NCI-H146 treated with DMSO at 0.1 percent for 48 hours (cell line): ENCODE measurements at regions not wholly inside any gene's neighbourhood (a gene's known extent, or its start where the extent isn't known, plus 50 kb on each side); places are given as distances from the start of the nearest gene placed in this dataset.
A peak's percentile ranks its signal among the peaks of the same experiment; 100 is the strongest.

Experiments used
- DNase-seq: peaks from one replicate; lab custom pipeline; 2025; ENCODE audit not compliant: unreplicated experiment; lab: John Stamatoyannopoulos, UW

DNA sequence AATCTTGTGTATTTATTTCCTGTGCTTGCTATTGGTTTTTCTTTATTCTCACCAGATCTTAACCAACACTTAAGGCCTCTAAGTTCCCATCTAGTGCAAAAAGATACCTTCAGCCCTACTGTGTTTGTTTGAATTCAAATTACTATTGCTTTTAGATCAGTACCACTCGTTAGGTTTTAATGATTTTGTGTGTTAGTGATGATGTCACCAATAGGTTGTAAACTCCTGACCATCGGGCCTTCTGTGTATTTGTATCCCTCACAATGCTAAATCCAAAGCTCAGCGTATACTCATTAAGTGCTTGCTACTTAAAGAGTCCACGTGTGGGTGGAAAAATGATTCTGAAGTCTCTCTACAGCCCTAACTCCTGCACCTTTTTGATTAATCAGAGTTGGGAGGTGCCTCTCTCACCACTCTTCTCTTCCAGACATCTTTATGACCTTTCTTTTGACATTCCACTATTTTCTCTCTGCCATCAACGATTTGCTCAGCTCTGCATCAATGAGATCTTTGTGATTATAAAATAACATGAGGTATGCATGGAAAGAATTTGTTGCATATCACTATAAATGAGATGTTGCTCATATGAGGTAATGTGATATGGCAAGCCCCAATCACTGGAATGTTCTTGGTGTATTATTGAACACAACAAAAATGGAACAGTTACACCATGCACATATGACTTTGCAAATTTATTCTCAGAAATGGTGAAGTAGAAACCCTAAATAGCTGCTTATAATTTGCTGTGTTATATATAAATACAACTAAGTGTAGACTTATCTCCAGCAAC is 55.1 kb upstream of the LAMA2 start:
- DNase-seq, result no peak

DNA sequence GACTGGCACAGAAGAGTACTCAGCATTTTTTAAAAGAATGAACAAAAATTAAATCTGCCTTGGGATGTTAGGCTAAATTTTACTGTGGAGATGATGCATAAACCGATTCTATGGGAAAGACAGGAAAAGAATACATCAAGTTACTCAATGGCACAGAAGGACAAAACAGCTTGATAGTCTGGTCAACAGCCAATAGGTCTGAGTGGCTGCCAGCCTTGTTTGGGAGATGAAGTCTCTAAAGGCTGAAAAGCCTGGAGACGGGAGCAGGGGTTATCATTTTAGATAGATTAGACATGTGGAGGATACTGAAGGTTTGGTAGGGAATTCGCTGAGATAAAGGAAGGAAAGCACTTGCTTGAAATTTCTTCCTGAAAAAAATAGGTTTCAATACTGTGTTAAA is 56.3 kb upstream of the LAMA2 start:
- DNase-seq, result no peak

- DNase-seq, result no peak
Observed at GRCh38 chr6:128822271-128822670, 60.7 kb upstream of the LAMA2 start.

DNA sequence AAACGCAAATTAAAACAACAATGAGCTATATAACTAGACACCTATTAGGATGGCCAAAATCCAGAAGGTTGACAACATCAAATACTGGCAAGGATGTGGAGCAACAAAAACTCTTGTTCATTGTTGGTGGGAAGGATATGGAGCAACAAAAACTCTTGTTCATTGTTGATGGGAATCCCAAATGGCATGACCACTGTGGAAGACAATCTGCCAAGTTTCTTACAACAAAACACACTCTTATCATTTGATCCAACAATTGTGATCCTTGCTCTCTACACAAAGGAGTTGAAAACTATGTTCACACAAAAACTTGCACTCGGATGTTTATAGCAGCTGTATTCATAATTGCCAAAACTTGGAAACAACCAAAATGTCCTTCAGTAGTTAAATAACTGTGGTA is 61.8 kb upstream of the LAMA2 start:
- no peak for DNase-seq

DNA sequence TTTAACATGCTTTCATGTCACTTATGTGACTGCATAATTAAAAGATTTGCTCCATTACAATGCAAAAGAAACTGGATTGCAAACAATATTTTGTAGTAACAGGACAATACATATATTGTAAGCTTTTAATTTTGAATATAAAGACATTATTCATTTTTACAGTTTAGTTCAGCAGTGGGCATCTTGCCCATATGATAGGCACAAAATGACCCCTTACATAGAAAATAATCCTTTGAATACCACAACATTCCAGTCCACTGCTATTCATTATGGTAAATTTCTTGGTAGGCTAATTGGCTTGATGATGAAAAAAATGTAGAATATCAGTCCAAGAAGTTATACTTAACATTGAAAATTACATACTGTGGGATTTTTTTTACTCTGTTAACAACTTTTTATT is 74.1 kb upstream of the LAMA2 start:
- DNase-seq, result no peak

DNA sequence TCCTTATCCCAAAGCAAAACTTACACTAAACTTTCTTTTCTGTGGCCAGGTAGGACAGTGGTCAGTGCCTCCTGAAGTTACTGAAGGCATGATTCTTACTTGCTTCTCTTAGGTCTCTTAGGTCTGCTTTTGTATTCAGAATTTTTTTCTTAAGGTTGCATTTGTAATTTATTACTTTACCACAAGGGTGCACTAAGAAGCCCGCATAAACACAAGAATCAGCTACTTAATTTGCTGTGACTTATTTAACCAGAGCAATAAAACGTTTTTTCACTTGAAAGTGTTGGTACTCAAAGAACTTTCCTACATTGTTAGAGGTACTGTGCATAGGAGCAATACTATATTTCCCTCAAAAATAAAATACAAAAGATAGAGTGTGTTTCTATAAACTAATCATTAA is 75.4 kb upstream of the LAMA2 start:
- DNase-seq, result peak; percentile 29

DNA sequence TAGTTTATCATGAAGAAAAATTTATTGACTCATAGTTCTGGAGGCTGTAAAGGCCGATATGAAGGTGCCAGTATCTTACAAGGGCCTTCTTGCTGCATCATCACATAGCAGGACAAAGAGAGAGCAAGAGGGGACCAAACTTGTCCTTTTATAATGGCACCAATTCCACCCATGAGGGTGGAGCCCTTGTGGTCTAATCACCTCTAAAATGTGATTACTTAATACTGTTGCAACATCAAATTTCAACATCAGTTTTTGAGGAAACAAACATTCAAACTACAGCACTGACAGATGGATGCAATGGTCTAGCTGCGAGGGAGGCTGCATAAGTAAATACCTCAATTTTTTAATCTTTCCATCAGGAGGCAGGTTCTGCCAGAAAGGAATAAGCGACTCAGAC is 76.7 kb upstream of the LAMA2 start:
- no peak for DNase-seq

- no peak for DNase-seq
Observed at GRCh38 chr6:128803911-128804310, 79.0 kb upstream of the LAMA2 start.

- no peak for DNase-seq
Observed at GRCh38 chr6:128801621-128802020, 81.3 kb upstream of the LAMA2 start.

DNA sequence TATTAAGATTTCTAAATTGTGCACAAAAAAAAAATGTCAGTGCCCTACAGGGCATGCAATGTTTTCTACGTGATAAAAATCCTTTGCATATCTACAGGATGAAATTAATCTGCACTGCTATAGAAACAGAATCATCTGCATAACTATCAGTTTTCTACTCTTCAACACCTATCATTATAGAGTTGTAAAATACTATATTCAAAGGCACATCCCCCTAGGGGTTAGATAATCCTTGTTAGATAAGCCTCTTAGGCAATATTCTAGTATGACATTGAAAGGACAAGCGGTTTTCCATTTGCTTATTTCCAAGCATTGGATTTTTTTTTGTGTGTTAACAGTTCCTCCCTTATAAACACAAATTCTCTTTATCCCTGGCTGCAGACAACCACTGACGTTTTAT is 98.7 kb upstream of the LAMA2 start:
- peak; percentile 33 for DNase-seq

- DNase-seq, result no peak
Observed at GRCh38 chr6:128768187-128768586, 114.8 kb upstream of the LAMA2 start.

DNA sequence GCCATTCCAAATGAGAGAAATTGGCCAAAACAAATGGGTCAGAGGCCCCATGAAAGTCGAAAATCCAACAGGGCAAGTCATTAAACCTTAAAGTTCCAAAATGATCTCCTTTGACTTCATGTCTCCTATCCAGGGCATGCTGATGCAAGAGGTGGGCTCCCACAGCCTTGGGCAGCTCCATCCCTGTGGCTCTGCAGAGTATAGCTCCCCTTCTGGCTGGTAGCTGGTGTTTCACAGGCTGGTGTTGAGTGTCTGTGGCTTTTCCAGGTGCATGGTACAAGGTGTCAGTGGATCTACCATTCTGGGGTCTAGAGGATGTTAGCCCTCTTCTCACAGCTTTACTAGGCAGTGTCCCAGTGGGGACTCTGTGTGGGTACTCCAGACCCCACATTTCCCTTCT is 115.2 kb upstream of the LAMA2 start:
- DNase-seq, result no peak

GRCh38 chr6:128767150-128767549 is 115.8 kb upstream of the LAMA2 start:
- no peak for DNase-seq

DNA sequence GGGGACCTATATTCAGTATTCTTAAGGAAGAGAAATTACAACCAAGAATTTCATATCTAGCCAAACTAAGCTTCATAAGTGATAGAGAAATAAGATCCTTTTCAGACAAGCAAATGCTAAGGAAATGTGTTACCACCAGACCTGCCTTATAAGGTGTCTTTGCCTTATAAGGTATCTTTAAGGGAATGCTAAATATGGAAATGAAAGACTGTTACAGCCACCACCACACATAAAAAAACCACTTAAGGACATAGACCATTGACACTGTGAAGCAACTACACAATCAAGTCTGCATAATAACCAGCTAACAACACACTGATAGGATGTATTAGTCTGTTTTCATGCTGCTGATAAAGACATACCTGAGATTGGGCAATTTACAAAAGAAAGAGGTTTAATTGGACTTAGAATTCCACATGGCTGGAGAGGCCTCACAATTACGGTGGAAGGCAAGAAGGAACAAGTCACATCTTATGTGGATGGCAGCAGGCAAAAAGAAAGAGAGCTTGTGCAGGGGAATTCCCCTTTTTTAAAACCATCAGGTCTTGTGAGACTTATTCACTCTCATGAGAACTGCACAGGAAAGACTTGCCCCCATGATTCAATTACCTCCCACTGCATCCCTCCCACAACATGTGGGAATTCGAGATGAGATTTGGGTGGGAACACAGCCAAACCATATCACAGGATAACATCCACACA is 119.2 kb upstream of the LAMA2 start:
- no peak for DNase-seq

DNA sequence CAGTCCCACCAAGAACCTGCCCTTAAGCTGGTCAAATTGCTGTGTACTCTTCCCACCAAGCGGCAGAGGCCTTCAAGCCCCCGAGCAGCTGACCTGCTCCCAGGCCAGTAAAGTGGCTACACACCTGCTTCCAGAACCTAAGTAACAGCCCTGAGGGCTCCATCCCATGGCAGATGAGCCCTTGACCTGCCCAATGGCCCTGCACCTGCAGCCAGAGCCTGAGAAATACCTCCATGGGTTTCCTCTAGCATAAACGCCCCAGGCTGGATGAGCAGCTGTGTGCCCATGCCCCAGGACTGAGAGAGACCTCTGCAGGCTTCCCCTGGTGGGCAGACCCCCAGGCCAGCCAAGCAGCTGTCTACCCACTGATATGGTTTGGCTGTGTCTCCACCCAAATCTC is 123.0 kb upstream of the LAMA2 start:
- no peak for DNase-seq

DNA sequence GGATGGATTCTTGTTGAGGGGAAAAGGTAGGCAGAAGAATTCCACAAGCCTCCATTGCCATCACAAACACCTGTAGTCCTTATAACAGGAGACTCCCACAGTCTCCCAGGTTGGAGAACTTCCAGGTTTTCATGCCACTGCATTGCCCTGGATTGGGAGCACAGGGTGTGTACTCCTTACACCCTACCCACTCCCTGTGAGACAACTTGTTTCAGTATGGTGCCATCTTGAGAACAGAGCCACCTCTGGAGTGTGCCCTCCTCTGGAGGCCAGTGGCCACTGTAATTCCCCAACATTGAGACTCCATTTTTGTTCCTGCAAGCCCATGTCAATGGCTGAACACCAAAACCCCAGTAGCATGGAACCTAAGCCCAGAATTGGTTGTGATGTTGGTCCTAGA is 123.5 kb upstream of the LAMA2 start:
- no peak for DNase-seq

DNA sequence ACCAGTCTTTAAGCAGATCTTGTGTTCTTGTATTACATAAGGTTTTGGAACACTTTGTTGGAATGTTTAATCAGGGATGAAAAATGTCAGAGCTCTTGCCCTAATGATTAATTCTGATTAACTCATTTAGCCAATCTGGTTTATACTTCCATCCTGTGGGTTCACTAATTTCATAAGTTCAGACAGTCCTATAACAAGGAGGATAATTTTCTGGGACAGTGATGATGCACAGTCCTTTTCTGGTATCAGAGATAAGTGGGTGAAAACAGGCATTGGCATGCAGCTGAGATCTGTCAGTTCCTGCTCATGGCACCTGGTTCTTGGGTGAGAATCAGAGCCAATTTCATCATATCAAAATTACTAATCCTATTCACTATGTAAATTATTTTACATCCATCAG is 125.0 kb upstream of the LAMA2 start:
- no peak for DNase-seq

DNA sequence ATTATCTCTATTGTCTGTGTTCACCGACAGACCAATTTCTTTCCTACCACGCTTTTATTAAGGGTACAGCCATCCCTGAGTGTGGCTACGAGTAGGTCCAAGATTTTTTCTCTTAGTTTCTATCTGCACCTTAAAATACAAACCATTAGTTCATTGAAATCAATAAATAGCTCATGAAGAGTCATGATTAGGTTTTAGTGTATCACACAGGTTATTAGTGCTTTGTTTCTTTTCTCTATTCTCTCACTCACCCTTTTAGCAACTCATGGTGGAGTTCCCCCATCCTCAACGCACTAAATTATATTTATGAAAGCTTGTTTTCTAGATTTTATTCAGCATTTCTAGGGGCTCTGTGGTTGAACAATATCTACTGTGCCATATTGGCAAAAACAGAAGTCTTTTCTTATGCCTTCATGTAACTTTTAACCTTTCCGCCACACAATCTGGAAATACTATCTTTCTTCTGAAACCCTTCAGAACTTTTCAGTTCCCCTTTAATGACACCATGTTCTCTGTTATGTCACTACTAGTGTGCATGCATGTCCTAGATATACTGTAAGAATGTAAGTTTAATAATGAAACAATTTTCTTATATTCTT is 128.2 kb upstream of the LAMA2 start:
- DNase-seq, result no peak

GRCh38 chr6:128743974-128744765 is 138.8 kb upstream of the LAMA2 start:
- no peak for DNase-seq

DNA sequence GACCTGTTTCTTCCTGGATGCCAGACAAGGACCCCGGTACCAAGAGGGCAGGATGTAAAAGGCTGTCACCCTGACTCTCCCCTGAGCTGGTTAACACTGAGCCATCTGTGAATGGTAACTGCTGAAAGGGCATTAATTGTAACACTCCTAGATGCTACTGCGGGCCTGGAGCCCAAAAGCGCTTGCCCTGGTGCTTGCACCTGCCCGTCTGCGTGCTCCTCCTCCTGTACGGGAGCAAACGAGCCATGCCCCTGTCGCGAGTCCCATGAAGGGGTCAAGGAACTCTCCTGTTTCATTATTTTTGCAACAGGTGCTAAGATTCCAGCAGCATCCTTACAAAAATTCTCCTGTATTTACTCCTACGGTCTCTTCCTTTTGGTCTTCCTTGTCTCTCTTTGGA is 140.0 kb upstream of the LAMA2 start:
- DNase-seq, result no peak

DNA sequence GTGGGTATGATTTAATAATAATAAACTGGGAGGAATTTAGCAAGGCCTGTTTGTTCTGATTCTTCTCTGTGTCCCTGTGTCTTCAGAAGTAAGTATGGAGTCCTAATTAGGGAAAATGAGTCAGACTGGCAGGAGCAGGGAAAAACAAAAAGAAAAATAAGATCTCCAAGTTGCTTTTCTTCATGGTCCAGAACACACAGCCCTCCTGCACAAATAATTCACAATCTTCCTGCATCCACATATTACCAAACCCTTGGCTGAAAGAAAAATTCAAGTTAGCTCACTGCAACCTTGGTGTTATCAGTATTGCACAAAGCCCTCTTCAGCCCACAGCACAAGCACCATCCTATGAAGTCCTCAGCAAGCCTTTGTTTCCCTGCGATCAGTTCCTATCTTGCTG is 142.0 kb upstream of the LAMA2 start:
- no peak for DNase-seq

- no peak for DNase-seq
Observed at GRCh38 chr6:128739112-128739511, 143.8 kb upstream of the LAMA2 start.
